Gastroesophageal sphincter (tissue), 4 donors: ENCODE measurements at regions not wholly inside any gene's neighbourhood (a gene's known extent, or its start where the extent isn't known, plus 50 kb on each side); places are given as distances from the start of the nearest gene placed in this dataset.

Experiments
- ATAC-seq: fragments of 150-250 bp; one replicate; pipeline ENCODE4 v1.9.1; 2016; ENCODE audit warnings: mild to moderate bottlenecking, moderate library complexity
- H3K27ac ChIP-seq, 4 donors: fragments of 200-600 bp; sonication (generic) in 3 of 4; 1 replicate in 3 of 4; 2 replicates in 1 of 4; pipeline ENCODE4 v1.5.1; 2016 to 2019
- H3K27me3 ChIP-seq: fragments of 200-600 bp; sonication (generic); one replicate; pipeline ENCODE4 v1.5.1; 2019
- H3K36me3 ChIP-seq, 2 donors: fragments of 200-600 bp; sonication (generic); one replicate each; pipeline ENCODE4 v1.5.1; 2019; ENCODE audit warnings: control low read depth in 1 of 2
- H3K4me1 ChIP-seq, 3 donors: fragments of 200-600 bp; sonication (generic); 1 replicate in 2 of 3; 2 replicates in 1 of 3; pipeline ENCODE4 v1.5.1; 2016 to 2019; ENCODE audit warnings: control low read depth in 2 of 3
- H3K4me3 ChIP-seq, 2 donors: fragments of 200-600 bp; sonication (generic); one replicate each; pipeline ENCODE4 v1.5.1; 2019; ENCODE audit warnings: mild to moderate bottlenecking in 1 of 2, moderate library complexity in 1 of 2
- H3K9me3 ChIP-seq, 3 donors: fragments of 200-600 bp; sonication (generic); one replicate each; pipeline ENCODE4 v1.5.1; 2017 to 2019; ENCODE audit warnings: control low read depth in 2 of 3
- EP300 ChIP-seq: sonication (generic); formaldehyde crosslinking; IDR thresholded peaks from one replicate; pipeline ENCODE4 v1.6.1; 2017; ENCODE audit warnings: antibody characterized with exemption, mild to moderate bottlenecking
- POLR2A ChIP-seq, 2 donors: fragments of 450-650 bp; IDR thresholded peaks; one replicate each; pipeline ENCODE4 v1.6.1; 2017; ENCODE audit warnings: antibody characterized with exemption in 2 of 2, mild to moderate bottlenecking in 2 of 2, moderate library complexity in 1 of 2
- POLR2AphosphoS5 ChIP-seq: sonication (generic); formaldehyde crosslinking; IDR thresholded peaks from one replicate; pipeline ENCODE4 v1.6.1; 2017; ENCODE audit warnings: antibody characterized with exemption
- WGBS, 2 donors: methylation state at CpG; one replicate each; pipeline ENCODE4 v1.1.5; 2018; ENCODE audit warnings: low coverage in 1 of 2; 5-methylcytosine and 5-hydroxymethylcytosine counted together
- TF ChIP-seq, protein P1 (sequence below), 4 experiments: fragments of 200-600 bp in 2 of 4; fragments of 450-650 bp in 2 of 4; sonication (generic) in 1 of 4; IDR thresholded peaks; one replicate each; pipeline ENCODE4 v1.5.1; 2017 to 2019; ENCODE audit warnings: antibody characterized with exemption in 4 of 4, mild to moderate bottlenecking in 2 of 4, moderate library complexity in 2 of 4

- Histone ChIP-seq H3K36me3 (no peaks in the 10 kb centered on the region), H3K9me3 (no peaks in the 10 kb centered on the region), H3K4me3 (no peak overlapping the region), H3K4me1 (no peaks in the 10 kb centered on the region), H3K27me3 (no peaks in the 10 kb centered on the region), H3K27ac (no peak overlapping the region)
- 83 to 87% methylated on average over 2 of the region's 2 CpGs for WGBS, 2 donors
- TF ChIP-seq POLR2A (IDR thresholded peaks at IDR 0.05) = no peak
- TF ChIP-seq, protein P1, sequence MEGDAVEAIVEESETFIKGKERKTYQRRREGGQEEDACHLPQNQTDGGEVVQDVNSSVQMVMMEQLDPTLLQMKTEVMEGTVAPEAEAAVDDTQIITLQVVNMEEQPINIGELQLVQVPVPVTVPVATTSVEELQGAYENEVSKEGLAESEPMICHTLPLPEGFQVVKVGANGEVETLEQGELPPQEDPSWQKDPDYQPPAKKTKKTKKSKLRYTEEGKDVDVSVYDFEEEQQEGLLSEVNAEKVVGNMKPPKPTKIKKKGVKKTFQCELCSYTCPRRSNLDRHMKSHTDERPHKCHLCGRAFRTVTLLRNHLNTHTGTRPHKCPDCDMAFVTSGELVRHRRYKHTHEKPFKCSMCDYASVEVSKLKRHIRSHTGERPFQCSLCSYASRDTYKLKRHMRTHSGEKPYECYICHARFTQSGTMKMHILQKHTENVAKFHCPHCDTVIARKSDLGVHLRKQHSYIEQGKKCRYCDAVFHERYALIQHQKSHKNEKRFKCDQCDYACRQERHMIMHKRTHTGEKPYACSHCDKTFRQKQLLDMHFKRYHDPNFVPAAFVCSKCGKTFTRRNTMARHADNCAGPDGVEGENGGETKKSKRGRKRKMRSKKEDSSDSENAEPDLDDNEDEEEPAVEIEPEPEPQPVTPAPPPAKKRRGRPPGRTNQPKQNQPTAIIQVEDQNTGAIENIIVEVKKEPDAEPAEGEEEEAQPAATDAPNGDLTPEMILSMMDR (IDR thresholded peaks at IDR 0.05) = no peak
- TF ChIP-seq EP300 = no peak
- no peak for TF ChIP-seq POLR2AphosphoS5
- no peak for ATAC-seq
Measured at GRCh38 chr11:29682856-29683255, 334.0 kb downstream of the KCNA4 start.

GRCh38 chr11:29679996-29680395, 336.8 kb downstream of the KCNA4 start:
- H3K4me3 ChIP-seq = no peak overlapping the region
- no peaks in the 10 kb centered on the region for H3K9me3 ChIP-seq
- H3K27ac ChIP-seq = no peak overlapping the region
- H3K27me3 ChIP-seq = no peaks in the 10 kb centered on the region
- no peaks in the 10 kb centered on the region for H3K4me1 ChIP-seq
- H3K36me3 ChIP-seq = no peaks in the 10 kb centered on the region
- WGBS, 2 donors = 53 to 82% methylated on average over 3 of the region's 3 CpGs
- no peak for ATAC-seq
- TF ChIP-seq POLR2AphosphoS5 = no peak
- no peak for TF ChIP-seq EP300
- TF ChIP-seq, protein P1 (IDR thresholded peaks at IDR 0.05) = no peak
- TF ChIP-seq POLR2A (IDR thresholded peaks at IDR 0.05) = no peak

DNA sequence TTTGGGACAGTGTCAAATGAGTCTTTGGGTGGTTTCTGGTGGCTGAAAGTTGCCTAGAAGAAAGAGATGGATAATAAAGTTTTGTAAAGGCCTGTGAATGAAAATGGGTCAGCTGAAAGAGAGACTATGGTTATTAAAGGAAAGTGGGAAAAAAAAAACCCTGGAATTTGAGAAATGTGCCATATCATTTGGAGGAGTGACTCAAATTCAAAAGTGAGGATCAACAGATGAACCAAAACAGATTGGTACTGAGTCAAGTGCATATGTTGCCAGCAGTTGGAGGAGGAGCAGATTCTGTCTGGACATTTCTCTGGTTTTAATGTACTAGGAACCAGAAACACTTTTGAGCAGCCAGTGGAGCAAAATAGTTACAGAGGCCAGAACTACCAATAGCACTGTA, 339.8 kb downstream of the KCNA4 start:
- TF ChIP-seq, protein P1 (IDR thresholded peaks at IDR 0.05) = no peak
- TF ChIP-seq POLR2A (IDR thresholded peaks at IDR 0.05) (no peak), POLR2AphosphoS5 (no peak), EP300 (no peak)
- no peak for ATAC-seq
- no peaks in the 10 kb centered on the region for H3K9me3 ChIP-seq
- no peaks in the 10 kb centered on the region for H3K36me3 ChIP-seq
- H3K4me3 ChIP-seq = no peak overlapping the region
- H3K4me1 ChIP-seq = no peaks in the 10 kb centered on the region
- no peaks in the 10 kb centered on the region for H3K27me3 ChIP-seq
- no peak overlapping the region for H3K27ac ChIP-seq

DNA sequence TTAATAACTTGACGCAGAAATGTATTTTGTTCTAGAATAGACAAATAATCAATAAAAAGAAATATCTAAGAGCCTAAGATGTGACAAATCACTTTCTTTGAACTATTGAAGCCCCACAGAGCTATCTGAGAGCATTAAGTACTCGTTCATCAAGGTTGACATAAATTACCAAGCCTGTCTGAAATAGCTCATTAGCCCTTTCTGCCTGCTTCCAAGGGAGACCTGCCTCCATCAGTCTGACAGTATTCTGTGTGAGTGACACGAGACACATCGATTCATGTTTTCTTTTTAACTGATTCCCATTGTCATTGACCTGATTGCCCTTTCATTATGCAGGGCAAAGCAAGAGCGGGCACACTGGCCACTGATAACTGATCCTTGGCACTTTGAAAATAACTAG, 347.5 kb downstream of the KCNA4 start:
- no peaks in the 10 kb centered on the region for H3K4me1 ChIP-seq
- ATAC-seq = no peak
- no peak overlapping the region for H3K4me3 ChIP-seq
- TF ChIP-seq POLR2AphosphoS5 = no peak
- TF ChIP-seq EP300 = no peak
- no peak for TF ChIP-seq POLR2A (IDR thresholded peaks at IDR 0.05)
- TF ChIP-seq, protein P1 (IDR thresholded peaks at IDR 0.05) = no peak
- no peaks in the 10 kb centered on the region for H3K27me3 ChIP-seq
- no peaks in the 10 kb centered on the region for H3K36me3 ChIP-seq
- H3K9me3 ChIP-seq = peaks cover 0 to 10% (median 0%) of the 10 kb centered on the region in 3 donors
- no peak overlapping the region for H3K27ac ChIP-seq
- 42 to 50% methylated on average over 4 to 5 of the region's 5 CpGs for WGBS, 2 donors

DNA sequence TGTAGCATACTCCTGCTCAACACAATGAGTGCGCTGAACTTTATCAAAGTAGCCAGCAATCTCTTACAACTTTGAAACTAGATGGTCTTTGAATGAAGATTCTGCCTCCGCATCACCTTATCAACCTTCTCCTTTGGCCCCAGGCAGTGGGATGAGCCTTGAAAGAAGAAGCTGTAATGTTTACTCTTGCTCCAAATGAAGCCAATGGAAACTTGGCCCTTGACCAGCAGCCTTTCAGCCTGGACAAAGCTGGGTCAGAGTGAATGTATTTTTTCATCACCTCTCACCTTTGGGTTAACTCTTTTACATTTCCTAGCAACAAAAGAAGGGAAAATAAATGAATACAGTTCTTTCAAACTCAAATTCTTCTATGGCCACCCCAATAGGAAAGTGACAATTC, 359.1 kb downstream of the KCNA4 start:
- no peak overlapping the region for H3K4me3 ChIP-seq
- ATAC-seq = no peak
- no peak for TF ChIP-seq EP300
- TF ChIP-seq POLR2A (IDR thresholded peaks at IDR 0.05) = no peak
- TF ChIP-seq, protein P1 (IDR thresholded peaks at IDR 0.05) = no peak
- TF ChIP-seq POLR2AphosphoS5 = no peak
- H3K4me1 ChIP-seq = no peaks in the 10 kb centered on the region
- no peaks in the 10 kb centered on the region for H3K36me3 ChIP-seq
- H3K27me3 ChIP-seq = no peaks in the 10 kb centered on the region
- H3K9me3 ChIP-seq = no peaks in the 10 kb centered on the region
- no peak overlapping the region for H3K27ac ChIP-seq
- WGBS, 2 donors = 60 to 64% methylated on average over 2 of the region's 2 CpGs
